ACHN (cell line): ENCODE measurements at regions not wholly inside any gene's neighbourhood (a gene's known extent, or its start where the extent isn't known, plus 50 kb on each side); places are given as distances from the start of the nearest gene placed in this dataset.

ENCODE experiments used
- DNase-seq: peaks from one replicate; pipeline ENCODE4 v3.0.0-alpha.2; 2015
- in situ Hi-C: cut with HindIII; loops from 2 replicates; pipeline ENCODE4 v1.10.0; 2017; ENCODE audit warnings: low sequenced_read_pairs, low pct_ligation_motif_present, low pct_unique_long_range_greater_than_20kb

DNA sequence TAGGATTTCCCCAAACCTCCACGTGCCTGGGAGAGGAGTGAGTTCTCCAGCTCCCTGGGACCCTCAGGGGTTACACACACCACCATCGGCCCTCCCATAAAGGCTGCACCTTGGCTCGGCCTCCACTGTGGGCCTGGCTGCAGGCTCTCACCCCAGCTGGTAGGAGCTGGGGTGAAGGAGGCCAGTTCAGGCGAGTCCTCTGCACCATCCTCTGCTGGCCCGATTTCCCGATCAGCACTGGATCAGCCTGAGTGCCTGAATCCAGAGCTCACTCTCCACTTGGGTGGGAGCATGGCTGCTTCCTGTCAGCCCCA, 115.1 kb upstream of the RET start:
- DNase-seq, result no peak
- in situ Hi-C loops, result no loop called here

DNA sequence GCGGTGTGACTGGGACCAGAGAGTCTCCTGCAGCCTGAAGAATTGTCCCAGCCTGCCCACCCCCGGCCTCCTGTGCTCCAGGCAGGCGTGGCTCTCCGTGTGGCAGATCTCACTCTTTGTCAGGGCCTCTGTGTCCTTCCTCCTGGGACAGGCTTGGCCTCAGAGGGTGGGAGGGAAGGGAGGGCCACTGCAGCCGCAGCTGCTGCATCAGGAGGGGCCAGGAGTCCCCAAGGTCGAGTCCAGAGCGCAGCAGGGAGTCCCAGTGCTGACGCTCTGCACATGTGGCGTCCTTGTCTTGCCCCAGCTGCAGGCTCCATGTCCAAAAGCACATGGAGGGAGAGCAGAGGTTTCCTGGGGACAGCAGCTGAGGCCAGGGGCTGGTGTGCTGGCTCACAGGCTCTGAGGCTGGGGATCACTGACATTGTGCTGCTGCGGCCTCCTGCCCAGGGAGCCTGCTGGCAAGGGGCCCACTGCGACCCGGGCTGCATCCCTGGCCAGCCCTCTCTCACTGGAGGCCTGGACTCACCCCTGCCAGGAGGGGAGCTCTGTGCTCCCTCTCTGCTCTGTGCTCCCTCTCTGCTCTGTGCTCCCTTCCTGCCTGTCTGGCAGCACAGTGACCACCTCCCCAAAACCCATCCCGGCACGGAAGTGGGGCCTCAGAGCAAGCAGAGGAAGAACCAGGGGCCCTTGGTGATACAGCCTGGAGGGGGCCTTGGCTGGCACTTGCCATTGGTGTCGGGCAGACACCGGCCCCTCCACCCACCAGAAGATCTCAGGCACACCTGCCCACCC, 114.6 kb upstream of the RET start:
- in situ Hi-C loops, result no loop called here

DNA sequence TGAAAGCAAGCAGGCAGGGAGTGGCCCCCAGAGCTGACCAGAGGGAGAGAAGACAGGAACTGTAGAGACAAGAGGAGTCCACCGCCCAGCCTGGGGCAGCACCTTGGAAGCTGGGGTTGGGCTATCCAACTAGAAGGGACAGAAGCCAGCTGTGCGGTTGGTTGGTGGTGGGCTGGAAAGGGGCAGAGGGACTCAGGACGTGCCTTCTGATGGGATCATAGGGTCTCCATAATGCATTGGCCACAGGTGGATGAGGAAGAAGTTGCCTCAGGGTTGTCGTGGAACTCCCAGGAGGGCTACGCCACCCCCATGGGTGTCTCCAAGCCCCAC, 114.0 kb upstream of the RET start:
- in situ Hi-C loops, result no loop called here
- DNase-seq, result no peak

More for the DNA sequence above, 114.6 kb upstream of the RET start:
- no peak for DNase-seq

DNA sequence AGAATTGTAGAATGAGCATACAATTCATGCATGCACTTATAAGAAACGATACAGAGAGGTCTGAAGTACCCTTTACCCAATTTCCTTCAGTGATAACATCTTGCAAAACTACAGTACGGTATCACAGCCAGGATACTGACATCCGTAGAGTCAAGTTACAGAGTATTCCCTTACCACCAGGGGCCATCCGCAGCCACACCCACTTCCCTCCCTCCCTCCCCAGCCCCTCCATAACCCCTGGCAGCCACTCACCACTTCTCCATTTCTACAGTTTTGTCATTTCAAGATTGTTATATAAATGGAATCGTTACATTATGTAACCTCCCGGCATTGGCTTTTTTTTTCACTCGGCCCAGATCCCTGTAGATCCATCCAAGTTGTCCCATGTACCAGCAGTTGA, 113.6 kb upstream of the RET start:
- DNase-seq, result no peak
- in situ Hi-C loops, result no loop called here

DNA sequence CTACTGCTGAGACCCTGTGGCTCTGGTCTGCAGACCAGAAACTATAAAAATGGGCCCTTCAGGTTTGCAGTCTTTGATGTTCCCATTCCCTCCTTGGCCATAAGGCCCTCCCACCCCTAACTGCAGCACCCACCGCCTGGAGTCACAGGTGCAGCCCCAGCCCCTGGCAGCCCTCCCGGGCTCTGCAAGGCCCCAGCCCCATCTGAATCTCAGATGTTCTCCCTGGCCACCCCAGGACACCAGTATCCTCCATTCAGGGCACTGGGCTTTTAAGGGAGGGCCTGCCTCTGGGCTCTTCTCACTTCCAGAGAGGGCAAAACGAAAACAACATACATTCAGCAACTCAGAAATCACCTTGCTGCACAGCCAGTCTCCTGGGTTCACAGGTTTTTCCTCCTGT, 107.7 kb upstream of the RET start:
- no peak for DNase-seq
- in situ Hi-C loops, result no loop called here

DNA sequence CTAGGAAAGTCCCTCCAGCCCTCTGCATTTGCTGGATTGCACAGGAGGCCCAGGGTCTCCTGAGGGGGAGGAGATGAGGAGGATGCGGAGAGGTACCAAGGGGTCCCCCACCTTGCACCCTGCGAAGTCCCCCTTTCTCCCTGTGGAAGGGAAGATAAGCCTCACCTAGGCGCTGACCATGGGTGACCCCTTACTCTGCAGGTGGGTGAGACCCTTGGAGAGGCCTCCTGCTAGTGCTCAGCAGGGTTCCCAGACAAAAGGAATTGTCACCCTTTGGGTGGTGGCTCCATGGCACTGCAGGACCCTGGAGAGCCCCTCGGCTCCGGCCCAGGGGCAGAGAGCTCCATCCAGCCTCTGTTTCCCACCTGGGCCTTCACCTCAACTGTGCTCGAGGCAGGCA, 107.0 kb upstream of the RET start:
- in situ Hi-C loops, result no loop called here
- no peak for DNase-seq

DNA sequence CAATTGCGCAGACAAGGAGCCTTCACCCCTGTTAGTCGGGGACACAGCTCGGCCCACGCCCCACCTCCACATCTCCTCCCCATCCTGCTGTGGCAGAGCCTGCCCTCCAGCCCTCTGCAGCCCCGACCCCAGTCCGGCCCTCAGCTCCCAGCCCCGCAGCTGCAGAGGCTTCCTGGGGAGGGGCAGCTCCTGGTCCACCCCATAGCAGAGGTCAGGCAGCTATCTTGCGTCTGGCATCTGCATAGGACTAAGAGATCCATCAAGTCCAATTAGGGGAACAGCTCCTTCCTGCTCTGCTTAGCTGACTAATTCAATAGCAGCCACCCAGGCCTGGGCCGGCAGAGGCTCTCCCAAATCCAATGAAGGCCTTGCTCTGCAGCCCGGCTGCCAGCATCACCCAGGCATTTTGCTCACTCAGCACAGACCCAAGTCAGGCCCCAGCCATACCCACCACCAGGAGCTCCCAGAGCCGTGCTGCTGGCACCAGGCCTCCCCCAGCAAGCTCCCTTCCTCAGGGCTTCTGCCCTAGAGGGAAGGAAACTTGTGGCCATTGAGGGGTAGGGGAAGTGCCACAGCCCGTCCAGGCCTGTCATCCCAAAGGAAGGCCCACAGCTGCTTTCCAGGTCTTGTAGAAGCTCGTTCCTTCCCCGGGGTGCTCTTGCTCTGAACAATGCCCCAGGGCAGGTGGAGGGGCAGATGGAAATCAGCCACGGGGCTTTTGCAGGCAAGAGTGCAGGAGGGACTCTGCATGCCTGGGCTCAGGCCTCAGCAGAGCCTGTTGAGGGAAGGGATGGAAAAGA, 106.2 kb upstream of the RET start:
- DNase-seq, result no peak
- in situ Hi-C loops, result no loop called here

DNA sequence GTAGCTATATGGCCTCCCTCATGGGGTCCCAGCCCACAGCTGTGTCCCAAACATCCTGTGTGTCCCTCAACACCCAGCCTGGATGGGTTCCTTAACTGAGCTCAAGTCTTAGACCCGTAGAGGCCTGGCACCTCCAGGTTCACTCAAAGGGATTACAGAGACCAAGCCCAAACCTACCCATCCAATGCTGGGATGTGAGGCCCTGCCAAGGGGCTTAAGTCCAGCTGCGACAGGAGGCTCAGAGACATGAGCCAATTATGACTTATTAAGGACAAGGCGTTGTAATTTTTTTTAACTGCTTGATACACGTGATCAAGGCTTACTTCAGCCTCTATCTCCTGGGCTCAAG, 105.6 kb upstream of the RET start:
- DNase-seq, result no peak
- in situ Hi-C loops, result no loop called here

DNA sequence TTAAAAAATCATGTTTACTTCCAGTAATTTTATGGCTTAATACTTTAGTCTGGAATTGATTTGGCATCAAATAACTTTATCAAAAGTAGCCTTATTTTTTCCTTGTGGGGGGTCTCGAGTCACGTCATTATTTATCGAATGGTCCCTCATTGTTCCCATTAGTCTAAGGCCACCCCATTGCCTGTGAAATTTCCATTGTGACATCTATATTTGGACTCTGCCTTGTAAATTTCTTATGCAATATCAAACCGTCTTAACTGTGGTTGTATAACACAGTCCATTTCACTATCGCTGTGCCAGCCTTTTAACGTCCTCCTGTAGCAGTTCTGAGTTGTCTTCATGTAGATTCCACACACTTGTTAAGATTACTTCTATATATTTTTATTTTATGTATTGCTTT, 103.9 kb upstream of the RET start:
- in situ Hi-C loops, result no loop called here
- DNase-seq, result no peak

DNA sequence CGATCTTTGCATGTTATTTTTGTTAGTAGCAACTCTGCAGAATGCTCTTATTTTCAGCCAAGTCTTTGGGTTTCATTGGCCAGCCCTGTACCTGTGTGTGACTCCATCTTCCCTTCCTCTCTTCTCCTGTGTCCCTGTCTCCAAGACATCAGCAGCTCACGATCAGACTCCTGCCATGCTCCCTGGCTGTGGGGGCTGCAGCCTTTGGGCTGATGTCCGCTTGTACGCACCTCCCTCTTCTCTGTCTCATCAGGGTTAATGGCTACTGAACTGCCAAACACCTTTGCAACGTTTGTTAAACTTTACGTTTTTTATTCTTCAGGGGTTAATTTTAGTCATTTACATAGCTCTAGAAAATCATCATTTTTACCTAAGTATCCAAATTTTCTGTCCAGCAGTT, 103.5 kb upstream of the RET start:
- in situ Hi-C loops, result no loop called here
- no peak for DNase-seq

DNA sequence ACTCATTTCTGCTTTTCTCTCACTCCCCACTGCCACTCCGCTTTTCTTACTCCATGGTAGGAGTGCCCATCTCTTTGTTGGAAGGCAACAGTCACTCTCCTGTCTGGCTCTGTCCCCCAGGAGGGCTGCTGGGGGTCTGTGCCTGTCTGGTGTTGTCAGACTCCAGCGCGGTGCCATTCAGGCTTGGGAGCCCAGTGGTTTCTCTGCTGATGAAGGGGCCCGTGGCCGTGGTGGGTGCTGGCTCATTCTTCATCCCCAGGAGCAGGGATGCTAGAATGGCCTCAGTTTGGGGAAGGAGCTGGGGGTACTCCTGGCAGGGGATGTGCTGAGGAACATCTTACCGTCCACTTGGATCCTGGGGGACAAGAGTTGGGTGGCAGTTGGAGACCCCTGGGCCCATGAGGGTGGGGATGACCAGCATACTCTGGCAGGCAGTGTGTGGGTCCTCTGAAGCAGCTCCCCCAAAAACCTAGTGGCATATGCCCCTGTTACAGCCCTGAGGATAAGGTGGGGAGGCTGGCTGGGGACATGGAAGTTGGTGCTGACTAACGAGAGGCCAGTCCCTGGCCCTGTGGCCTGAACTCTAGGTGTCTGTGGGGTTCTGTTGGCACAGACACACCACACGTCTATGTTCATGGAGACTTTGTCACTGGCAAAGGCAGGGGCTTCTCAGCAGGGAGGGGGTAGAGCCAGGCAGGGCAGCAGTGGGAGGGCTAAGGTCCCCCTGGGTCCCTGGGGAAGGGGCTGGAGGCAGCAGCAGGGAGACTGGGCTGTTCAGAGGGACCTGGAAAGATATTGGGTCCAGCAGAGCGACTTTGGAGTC, 102.8 kb upstream of the RET start:
- in situ Hi-C loops, result no loop called here
- DNase-seq, result no peak

DNA sequence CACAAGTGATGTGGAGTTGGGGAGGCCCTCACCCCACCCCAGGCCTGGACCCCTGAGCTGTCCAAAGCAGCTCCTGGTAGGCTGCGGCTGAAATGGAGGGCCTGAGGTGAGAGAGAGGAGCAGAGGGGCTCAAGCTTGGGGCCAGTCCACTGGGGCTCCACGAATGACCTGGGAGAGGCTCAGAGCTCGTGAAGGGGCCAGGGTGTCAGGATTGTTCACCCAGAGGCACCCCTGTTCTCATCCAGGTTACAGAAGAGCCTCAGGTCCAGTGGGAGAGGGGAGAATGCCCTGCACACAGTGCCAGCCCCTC, 102.2 kb upstream of the RET start:
- in situ Hi-C loops, result no loop called here
- DNase-seq, result no peak

DNA sequence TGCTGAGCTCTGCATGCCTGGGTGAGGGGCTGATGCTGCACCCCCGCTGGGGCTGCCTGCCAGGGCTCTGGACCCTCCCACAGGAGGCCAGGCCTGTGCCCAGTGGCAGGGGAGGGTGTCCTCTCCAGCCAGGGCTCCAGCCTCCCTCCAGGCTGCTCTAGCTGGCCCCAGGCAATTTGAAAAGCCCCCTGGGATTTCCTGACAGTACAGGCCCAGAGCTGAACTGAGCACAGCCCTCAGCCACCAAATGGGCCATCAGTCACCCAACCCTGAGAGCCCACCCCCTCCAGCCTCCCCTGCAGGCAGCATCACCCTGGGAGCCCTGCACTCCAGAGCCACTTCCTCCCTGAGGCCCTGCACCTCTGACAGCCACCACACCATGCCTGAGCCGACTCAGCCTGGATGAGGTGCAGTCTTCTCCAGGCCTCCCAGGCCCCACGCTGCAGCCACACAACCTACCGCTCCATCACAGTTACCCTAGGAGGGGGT, 101.8 kb upstream of the RET start:
- in situ Hi-C loops, result no loop called here
- no peak for DNase-seq

DNA sequence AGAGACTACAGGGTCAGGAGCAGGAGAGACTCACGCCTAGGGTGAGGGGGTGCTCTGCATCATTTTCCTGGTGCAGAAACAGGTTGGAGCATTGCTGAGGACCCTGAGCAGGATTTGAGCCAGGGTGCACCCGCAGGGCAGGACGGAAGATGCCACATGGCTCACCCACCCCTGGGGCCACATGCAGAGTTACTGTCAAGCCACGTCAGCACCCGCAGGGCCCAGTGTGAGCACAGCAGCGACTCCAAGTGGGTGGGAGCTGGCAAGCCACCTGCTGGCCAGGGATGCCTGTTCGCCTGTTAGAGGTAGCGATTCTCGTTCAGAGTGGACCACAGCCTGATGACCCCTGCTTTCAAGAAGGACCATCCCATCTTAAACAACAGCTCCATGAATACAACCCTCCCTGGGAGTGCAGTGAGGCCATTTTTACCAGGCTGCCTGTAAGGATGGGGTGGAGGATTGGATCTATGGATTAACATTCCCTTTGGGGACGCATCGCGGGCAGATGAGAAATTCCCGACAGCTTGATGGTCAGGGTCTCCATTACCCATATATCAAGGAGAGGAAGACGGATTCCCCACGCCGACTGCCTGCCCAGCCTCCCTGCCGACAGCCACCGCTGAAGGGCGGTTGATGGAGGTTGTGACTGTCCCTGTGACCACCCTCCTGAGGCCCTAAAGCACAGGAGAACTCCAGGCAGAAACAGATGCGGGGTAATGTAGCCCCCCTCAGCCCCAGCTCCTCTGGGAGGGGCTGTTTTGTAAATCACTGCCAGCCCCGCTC, 101.1 kb upstream of the RET start:
- DNase-seq, result no peak

DNA sequence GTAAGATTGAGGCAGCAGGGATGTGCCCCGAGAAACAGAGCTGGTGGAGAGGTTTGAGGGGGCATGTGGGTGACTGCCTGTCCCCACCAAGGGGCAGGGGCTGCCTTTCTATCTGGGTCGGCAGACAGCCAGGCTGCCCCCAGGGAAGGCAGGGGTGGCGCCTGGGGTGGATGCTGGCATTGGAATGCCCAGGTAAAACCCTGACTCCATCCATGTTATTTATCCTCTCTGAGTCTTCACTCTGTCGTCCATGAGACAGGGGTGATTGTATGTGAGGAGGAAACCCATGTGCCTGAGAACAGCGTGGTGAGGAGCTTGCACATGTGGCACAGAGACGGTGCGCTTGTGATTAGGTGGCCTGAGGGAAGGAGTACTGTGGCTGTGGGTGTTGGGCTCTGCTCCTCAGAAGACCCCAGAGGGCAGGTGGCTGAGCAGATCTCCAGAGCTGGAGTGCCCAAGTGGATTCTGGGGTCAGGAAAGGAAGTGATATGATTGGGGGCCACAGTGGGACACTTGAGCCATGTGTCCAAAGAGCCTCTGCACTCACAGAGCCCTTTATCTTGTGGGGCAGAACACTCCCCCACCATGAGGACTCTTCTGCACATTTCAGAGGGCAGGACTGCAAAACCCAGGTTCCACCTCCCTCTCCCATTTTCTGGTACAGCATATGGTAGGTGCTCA, 100.4 kb upstream of the RET start:
- in situ Hi-C loops, result no loop called here
- no peak for DNase-seq

More for the DNA sequence above, 101.1 kb upstream of the RET start:
- in situ Hi-C loops, result no loop called here

DNA sequence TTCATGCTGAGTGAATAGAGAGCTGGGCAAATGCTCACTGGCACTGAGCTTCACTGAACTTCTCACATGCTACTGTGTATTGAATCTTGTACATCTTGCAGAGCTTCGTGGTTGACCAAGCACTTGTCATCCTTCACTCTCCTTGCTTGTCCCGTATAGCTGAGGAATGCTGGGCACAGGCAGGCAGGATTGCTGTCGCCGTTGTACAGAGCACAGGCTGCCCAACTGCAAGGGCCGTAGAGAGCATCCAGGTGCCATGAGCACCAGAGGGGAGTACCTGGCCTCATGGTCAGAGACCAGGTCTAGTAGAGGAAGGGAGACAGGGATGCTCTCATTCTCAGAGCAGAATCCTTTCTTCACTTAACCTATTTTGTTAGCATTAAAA, 99.8 kb upstream of the RET start:
- in situ Hi-C loops, result no loop called here
- no peak for DNase-seq

DNA sequence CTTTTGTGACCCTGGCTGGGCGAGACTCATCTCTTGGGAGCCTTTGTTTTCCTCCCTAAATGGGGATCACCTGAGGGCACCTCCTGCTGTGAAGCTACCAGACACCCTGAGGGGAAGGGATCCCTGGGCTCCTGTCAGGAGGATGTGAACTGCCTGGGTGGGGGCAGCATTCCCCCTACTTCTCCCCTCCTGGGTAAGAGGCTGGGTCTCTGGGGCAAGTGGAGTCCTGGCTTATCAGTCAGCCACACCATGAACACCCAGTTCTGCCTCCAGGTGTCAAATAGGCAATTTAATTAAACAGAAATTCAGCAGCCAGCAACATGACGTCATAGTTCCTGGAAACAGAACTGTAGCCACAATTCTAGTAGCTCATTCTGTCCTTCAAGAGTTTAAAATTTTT, 97.7 kb upstream of the RET start:
- no peak for DNase-seq
- in situ Hi-C loops, result no loop called here

DNA sequence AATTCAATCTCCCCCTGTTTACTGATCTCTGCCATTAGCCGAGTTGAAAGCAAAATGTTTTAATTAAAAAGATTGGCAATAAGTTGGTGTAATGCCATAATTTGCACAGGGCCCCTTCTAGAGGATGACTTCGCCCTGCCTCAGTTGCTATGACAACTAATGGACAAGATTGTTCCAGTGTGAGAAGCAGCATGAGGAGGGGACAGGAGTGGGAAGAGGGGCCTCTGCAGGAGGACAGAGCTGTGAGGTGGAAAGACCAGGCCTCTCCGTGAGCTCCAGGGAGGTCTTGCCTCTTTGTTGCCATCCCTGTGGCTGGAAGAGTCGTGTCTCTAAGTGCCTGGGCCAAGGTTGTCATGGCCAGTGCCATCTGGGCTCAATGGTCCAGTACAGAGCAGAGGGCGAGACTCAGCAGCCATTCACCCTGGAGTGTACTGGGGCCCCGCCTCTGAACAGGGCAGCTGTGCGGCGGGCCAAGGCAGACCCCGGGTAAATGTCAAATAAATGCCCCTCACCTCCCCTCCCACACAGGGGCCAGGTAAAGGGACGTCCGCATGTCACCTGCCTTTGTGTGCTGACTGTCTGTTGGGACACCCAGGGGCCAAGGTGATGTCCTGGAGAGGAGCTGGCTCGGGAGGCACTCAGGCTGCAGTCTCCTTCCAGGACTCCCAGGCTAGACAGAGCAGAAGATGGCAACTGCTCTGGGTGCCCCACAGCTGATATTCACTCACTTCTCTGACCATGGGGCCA, 97.0 kb upstream of the RET start:
- DNase-seq, result no peak
- in situ Hi-C loops, result no loop called here
